ENCODE measurements at regions not wholly inside any gene's neighbourhood (a gene's known extent, or its start where the extent isn't known, plus 50 kb on each side); places are given as distances from the start of the nearest gene placed in this dataset.

DNA sequence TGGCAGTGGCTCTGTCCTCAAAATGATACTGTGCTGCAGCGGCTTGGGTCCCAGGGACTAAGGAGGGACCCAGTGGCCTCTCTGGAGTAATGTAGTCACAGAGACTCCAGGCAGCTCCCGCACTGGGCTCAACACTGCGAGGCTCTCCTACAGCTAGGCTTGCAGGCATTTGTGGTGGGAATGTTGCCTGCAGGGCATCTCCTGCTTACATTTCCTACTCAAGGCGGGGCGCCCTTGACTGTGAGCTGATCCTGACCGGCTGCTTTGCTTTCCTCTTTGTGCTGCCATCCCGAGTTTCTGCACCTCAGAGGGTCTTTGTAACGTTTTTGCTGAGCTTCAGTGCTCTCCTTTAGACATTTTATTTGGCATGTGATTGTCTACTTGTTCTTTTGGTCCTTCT is 177.4 kb upstream of the FN1 start:
- POLR2A ChIA-PET = no interaction called here
- no peaks in the 10 kb centered on the region for H3K9me3 ChIP-seq (ENCODE audit: control insufficient read depth, insufficient read depth, low read depth, low read length)
- ATAC-seq (no peak), DNase-seq (ENCODE audit: low read depth, low spot score) (no peak)
- no TSS peak for BruUV-seq (replicated peaks)
- intact Hi-C loops (cut with micrococcal nuclease; ENCODE audit: unreplicated experiment) = no loop called here
- CTCF ChIA-PET = no interaction called here
- TF ChIP-seq, protein P1, sequence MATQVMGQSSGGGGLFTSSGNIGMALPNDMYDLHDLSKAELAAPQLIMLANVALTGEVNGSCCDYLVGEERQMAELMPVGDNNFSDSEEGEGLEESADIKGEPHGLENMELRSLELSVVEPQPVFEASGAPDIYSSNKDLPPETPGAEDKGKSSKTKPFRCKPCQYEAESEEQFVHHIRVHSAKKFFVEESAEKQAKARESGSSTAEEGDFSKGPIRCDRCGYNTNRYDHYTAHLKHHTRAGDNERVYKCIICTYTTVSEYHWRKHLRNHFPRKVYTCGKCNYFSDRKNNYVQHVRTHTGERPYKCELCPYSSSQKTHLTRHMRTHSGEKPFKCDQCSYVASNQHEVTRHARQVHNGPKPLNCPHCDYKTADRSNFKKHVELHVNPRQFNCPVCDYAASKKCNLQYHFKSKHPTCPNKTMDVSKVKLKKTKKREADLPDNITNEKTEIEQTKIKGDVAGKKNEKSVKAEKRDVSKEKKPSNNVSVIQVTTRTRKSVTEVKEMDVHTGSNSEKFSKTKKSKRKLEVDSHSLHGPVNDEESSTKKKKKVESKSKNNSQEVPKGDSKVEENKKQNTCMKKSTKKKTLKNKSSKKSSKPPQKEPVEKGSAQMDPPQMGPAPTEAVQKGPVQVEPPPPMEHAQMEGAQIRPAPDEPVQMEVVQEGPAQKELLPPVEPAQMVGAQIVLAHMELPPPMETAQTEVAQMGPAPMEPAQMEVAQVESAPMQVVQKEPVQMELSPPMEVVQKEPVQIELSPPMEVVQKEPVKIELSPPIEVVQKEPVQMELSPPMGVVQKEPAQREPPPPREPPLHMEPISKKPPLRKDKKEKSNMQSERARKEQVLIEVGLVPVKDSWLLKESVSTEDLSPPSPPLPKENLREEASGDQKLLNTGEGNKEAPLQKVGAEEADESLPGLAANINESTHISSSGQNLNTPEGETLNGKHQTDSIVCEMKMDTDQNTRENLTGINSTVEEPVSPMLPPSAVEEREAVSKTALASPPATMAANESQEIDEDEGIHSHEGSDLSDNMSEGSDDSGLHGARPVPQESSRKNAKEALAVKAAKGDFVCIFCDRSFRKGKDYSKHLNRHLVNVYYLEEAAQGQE (IDR thresholded peaks at IDR 0.05; ENCODE audit: insufficient read depth in 1 of 2, low read depth in 2 of 2, low read length in 1 of 2) = no peak
- TF ChIP-seq, protein P2, sequence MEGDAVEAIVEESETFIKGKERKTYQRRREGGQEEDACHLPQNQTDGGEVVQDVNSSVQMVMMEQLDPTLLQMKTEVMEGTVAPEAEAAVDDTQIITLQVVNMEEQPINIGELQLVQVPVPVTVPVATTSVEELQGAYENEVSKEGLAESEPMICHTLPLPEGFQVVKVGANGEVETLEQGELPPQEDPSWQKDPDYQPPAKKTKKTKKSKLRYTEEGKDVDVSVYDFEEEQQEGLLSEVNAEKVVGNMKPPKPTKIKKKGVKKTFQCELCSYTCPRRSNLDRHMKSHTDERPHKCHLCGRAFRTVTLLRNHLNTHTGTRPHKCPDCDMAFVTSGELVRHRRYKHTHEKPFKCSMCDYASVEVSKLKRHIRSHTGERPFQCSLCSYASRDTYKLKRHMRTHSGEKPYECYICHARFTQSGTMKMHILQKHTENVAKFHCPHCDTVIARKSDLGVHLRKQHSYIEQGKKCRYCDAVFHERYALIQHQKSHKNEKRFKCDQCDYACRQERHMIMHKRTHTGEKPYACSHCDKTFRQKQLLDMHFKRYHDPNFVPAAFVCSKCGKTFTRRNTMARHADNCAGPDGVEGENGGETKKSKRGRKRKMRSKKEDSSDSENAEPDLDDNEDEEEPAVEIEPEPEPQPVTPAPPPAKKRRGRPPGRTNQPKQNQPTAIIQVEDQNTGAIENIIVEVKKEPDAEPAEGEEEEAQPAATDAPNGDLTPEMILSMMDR (IDR thresholded peaks at IDR 0.05) = no peak
- TF ChIP-seq TCF7L2 (IDR thresholded peaks at IDR 0.05; ENCODE audit: low read depth, low read length) = no peak
- TF ChIP-seq SIN3A (IDR thresholded peaks at IDR 0.05; ENCODE audit: borderline replicate concordance, insufficient read depth, low read depth, low read length) = no peak
- TF ChIP-seq POLR2AphosphoS5 (IDR thresholded peaks at IDR 0.05; ENCODE audit: low read depth, low read length) = no peak
- no peak overlapping the region for H3K4me3 ChIP-seq (ENCODE audit: low read depth in 2 of 2, low read length in 2 of 2)
- no peaks in the 10 kb centered on the region for H3K36me3 ChIP-seq (ENCODE audit: control insufficient read depth, insufficient read depth, low read length)
- no peak overlapping the region for H3K27ac ChIP-seq (ENCODE audit: low read length)
- no peaks in the 10 kb centered on the region for H3K4me1 ChIP-seq (ENCODE audit: control insufficient read depth, insufficient read depth, low read length)
- H3K27me3 ChIP-seq (ENCODE audit: control insufficient read depth, insufficient read depth, low read length) = no peaks in the 10 kb centered on the region
- in situ Hi-C loops (cut with HindIII; ENCODE audit: low pct_unique_long_range_greater_than_20kb, low sequenced_read_pairs) = no loop called here

DNA sequence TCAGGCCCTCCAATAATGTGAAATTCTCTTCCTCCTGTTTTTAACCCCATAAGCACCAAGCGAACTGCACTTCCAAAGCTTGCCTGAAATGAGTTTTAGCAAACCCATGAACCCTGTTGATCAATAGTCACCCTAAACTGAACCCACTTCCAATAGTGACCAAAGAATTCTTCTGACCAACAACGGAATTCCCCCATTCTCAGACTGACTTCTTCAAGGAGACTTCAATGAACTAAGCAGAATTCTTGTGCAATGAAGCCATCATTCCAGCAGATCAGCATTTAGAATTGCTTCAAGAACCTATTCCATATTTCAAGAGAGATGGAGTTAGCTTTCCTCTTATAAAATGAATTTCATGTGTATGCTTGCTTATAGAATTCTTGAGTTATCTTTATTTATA is 176.9 kb upstream of the FN1 start:
- in situ Hi-C loops (cut with HindIII; ENCODE audit: low pct_unique_long_range_greater_than_20kb, low sequenced_read_pairs) (no loop called here), intact Hi-C loops (cut with micrococcal nuclease; ENCODE audit: unreplicated experiment) (no loop called here)
- Histone ChIP-seq H3K27ac (ENCODE audit: low read length) (no peak overlapping the region), H3K36me3 (ENCODE audit: control insufficient read depth, insufficient read depth, low read length) (no peaks in the 10 kb centered on the region), H3K4me1 (ENCODE audit: control insufficient read depth, insufficient read depth, low read length) (no peaks in the 10 kb centered on the region), H3K9me3 (ENCODE audit: control insufficient read depth, insufficient read depth, low read depth, low read length) (no peaks in the 10 kb centered on the region), H3K4me3 (ENCODE audit: low read depth in 2 of 2, low read length in 2 of 2) (no peak overlapping the region), H3K27me3 (ENCODE audit: control insufficient read depth, insufficient read depth, low read length) (no peaks in the 10 kb centered on the region)
- ChIA-PET CTCF (no interaction called here), POLR2A (no interaction called here)
- ATAC-seq = no peak
- TF ChIP-seq, protein P1 (IDR thresholded peaks at IDR 0.05; ENCODE audit: insufficient read depth in 1 of 2, low read depth in 2 of 2, low read length in 1 of 2) = no peak
- TF ChIP-seq SIN3A (IDR thresholded peaks at IDR 0.05; ENCODE audit: borderline replicate concordance, insufficient read depth, low read depth, low read length) (no peak), TCF7L2 (IDR thresholded peaks at IDR 0.05; ENCODE audit: low read depth, low read length) (no peak), POLR2AphosphoS5 (IDR thresholded peaks at IDR 0.05; ENCODE audit: low read depth, low read length) (no peak)
- TF ChIP-seq, protein P2 (IDR thresholded peaks at IDR 0.05) = no peak
- no peak for DNase-seq (ENCODE audit: low read depth, low spot score)
- no TSS peak for BruUV-seq (replicated peaks)
